Tibial nerve (tissue), 4 donors: ENCODE measurements at regions not wholly inside any gene's neighbourhood (a gene's known extent, or its start where the extent isn't known, plus 50 kb on each side); places are given as distances from the start of the nearest gene placed in this dataset.

ENCODE experiments used
- CTCF ChIP-seq, 5 experiments: fragments of 200-600 bp in 3 of 5; fragments of 450-650 bp in 2 of 5; sonication (generic) in 3 of 5; IDR thresholded peaks; one replicate each; pipeline ENCODE4 v1.5.1; 2016 to 2019; ENCODE audit warnings: antibody characterized with exemption in 5 of 5, mild to moderate bottlenecking in 3 of 5, moderate library complexity in 2 of 5
- EP300 ChIP-seq, 2 donors: sonication (generic); formaldehyde crosslinking; IDR thresholded peaks; one replicate each; pipeline ENCODE4 v1.6.1; 2017; ENCODE audit warnings: antibody characterized with exemption in 2 of 2, mild to moderate bottlenecking in 1 of 2
- POLR2A ChIP-seq, 2 donors: fragments of 450-650 bp; IDR thresholded peaks; one replicate each; pipeline ENCODE4 v1.6.1; 2017; ENCODE audit warnings: antibody characterized with exemption in 2 of 2, mild to moderate bottlenecking in 2 of 2, moderate library complexity in 2 of 2

- TF ChIP-seq CTCF (IDR thresholded peaks at IDR 0.05) (no peak), POLR2A (IDR thresholded peaks at IDR 0.05) (no peak), EP300 (IDR thresholded peaks at IDR 0.05) (no peak)
Observed at GRCh38 chr14:106087837-106088236, 561.5 kb downstream of the TMEM121 start.
